Medulla oblongata (tissue), 1 donor: ENCODE measurements at regions not wholly inside any gene's neighbourhood (a gene's known extent, or its start where the extent isn't known, plus 50 kb on each side); places are given as distances from the start of the nearest gene placed in this dataset.
"Not testable (repeated sequence)": the region's sequence is repeated elsewhere in the genome, so short reads cannot be mapped to it uniquely, and the experiment has no call there.

Source experiments
- DNase-seq: peaks from one replicate; pipeline ENCODE4 v3.0.0-alpha.2; 2015; ENCODE audit errors: extremely low spot score

DNA sequence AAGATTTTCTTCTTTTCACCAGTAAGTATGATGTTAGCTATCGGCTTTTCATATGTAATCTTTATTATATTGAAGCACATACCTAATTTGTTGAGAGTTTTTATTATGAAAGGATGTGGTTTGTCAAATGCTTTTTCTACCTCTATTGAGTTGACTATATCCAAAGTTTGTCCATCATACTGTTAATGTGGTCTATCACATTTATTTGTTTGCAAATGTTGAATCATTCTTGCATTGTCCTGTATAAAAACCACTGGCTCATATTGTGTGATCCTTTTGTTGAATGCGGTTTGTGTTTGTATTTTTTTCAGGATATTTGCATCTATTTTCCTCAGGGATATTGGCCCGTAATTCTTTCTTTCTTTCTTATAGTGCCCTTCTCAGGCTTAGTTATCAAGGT lies 675.5 kb downstream of the NUP35 start:
- DNase-seq = no peak

DNA sequence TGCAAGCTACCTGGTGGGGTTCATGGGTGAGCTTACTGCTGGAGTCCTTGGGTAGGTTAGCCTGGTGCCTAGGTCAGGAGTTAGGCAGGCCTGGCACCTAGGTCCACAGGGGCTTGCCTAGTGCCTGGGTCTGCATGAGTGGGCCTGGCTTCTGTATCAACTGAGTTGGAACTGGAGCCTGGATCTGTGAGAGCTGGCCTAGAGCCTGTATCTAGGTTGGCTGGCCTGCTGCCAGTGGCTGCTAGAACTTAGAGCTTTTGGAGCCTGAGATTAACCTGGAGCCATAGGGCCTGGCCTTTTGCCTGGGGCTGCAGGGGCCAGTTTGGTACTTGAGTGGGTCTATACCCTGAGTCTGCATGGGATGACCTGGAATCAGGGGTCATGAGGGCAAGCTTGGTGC lies 679.4 kb downstream of the NUP35 start:
- DNase-seq = no peak

DNA sequence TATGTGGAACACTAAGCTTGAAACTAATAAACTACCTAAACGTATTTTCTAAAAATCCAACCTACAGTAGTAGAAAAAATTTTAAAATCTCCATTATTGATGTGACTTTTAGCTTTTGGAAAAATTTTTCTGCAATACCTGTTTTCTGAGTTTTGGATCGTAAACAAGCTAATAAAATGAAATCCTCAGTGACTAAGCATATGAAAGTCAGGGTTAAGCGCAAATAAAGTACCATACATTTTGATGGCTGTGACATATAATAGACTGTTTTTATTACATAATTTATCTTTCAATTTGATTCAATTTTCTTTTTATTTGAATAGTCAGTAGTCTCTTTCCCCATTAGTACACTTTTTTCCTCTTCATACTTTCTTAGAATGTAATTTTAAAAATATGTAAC lies 683.6 kb downstream of the NUP35 start:
- DNase-seq = no peak

DNA sequence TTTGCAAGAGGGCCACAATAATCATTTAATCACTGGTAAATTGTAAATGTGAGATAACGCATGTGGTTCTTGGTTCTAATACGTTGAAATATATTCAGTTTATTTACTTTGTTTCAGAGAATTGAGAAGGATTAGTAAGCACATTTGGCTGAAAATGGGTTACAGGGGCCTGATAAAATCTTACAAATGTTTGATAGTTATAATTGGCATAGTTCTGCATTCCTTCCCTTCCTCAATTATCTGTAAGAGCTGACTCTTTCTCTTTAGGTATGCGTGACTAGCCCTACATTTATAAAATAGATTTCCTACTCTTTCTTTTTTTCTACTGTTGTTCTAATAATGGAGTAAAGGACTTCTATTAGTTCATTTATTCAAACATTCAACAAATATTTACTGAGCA lies 685.2 kb downstream of the NUP35 start:
- no peak for DNase-seq

DNA sequence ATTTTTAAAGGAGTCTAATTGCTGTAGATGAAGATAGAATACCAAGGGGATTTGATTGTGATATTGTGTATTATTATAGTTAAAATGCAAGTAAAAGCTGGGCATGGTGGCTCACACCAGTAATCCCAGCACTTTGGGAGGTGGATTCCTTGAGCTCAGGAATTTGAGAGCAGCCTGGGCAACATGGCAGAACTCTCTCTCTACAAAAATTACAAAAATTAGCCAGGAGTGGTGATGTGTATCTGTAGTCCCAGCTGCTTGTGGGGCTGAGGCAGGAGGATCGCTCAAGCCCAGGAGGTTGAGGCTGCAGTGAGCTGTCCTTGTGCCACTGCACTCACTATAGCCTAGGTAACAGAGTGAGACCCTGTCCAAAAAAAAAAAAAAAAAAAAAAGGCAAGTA lies 687.0 kb downstream of the NUP35 start:
- no peak for DNase-seq

DNA sequence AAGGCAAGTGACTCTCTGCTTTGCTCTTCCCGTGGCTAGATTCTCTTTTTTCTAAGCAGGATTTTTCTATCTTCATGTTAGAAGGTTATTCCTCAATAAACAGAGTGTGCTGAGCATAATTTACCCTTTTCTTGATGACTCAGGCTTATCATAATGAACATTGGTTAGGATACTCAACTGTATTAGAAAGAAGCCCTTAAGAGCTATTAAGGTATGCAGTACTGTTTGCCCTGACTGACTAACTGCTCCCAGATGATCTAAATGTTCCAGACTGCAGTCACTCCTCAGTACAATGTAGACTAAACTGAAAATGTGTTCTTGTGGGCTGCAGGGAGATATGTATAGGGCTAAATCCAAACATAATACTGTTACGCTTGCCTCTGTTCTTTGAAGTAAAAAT lies 687.8 kb downstream of the NUP35 start:
- DNase-seq = no peak

DNA sequence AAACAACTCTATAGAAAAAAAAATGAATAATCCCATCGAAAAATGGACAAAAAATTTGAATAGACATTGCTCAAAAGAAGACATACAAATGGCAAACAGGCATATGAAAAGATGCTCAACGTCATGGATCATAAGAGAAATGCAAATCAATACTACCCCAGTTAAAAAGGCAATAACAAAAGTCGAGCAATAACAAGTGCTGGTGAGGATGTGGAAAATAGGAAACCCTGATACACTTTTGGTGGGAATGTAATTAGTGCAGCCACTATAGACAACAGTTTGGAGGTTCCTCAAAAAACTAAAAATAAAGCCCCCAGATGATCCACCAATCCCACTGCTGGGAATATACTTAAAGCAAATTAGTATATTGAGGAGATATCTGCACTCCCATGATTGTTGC lies 701.5 kb downstream of the NUP35 start:
- DNase-seq = no peak

DNA sequence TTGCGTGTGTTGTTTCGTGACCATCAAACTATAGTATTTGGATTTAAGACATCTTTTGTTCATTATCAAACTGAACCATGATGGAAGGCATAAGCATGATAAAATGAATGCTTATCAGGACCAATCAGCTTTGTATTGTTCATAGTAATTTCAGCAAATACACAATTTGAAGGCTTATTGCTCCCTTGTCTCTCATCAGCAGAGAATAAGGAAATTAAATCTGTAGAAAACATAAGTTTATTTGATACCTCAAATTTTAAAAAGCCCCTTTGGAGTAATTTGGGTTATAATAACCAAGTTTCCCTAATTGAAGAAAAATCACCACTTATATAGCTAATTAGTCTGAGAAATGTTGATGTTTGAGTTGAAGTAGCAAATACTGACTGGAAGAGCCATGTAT lies 705.7 kb downstream of the NUP35 start:
- no peak for DNase-seq

DNA sequence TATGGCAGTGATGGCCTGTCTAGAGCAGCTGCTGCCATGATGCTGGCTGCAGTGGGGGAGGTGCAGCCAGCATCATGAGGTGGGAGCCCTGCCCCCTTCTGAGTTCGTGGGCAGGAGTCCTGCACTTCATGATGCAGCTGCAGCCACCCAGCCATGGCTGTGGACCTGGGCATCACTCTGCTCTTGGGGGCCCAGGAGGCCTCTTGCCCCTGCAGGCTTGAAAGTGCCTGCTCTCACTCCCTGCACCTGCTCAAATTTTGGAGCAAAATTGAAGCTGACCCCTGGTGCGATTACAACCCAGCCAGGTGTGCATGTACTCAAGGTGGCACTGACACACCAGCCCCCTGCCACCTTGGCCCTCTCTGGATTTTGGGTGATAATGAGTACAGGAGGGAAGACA lies 712.9 kb downstream of the NUP35 start:
- no peak for DNase-seq

DNA sequence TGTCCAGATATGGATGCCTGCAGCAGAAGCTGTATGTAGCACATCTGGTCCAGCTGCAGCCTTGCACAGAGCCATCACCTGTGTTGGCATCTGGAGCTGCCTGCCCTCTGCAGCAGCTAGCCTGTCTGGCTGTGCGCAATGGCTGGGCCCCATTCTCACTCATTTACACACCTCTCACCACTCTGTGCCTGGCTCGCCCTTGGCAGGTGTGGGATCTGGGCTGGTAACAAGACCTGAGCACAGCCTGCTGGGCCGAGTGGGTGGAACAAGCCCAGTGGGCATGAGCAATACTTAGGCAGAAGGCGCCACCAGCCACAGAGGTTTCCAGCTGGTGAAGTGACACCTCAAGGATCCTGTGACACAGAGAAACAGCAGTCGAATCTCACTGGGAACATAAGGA lies 714.1 kb downstream of the NUP35 start:
- no peak for DNase-seq

DNA sequence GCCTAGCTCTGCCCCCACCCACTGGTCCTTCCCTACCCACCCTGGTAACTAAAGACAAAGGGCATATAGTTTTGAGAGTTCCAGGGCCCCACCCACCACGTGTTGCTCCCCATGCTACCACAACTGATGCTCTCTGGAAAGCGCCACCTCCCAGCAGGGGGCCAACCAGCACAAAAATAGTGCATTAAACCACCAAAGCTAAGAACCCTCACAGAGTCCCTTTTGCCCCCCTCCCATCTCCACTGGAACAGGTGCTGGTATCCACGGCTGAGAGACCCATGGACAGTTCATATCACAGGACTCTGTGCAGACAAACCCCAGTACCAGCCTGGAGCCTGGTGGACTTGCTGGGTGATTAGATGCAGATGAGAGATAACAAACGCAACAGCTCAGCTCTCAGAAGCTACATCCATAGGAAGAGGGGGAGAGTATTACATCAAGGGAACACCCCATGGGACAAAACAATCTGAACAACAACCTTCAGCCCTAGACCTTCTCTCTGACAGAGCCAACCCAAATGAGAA lies 715.9 kb downstream of the NUP35 start:
- DNase-seq = no peak

DNA sequence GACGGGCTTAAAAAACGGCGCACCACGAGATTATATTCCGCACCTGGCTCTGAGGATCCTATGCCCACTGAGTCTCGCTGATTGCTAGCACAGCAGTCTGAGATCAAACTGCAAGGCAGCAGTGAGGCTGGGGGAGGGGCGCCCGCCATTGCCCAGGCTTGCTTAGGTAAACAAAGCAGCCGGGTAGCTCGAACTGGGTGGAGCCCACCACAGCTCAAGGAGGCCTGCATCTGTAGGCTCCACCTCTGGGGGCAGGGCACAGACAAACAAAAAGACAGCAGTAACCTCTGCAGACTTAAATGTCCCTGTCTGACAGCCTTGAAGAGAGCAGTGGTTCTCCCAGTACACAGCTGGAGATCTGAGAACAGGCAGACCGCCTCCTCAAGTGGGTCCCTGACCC lies 725.6 kb downstream of the NUP35 start:
- not testable (repeated sequence) for DNase-seq

DNA sequence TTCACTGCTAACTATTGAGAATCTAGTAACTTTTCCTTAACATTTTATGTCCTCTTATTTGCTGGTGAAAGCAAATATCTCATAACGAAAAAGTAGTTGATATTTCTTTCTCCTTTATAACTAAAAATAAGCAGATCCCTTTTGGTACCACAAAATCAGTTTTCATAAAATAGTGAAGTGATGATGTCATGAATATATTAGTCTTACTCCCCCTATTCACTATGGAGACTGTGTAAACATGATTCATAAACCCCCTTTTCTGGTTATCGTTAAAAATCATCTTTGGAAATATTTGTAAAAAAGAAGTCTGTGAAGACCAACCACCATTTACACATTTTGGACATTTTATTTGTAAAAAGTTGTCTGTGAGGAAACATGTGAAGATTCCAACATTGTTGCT lies 734.9 kb downstream of the NUP35 start:
- DNase-seq = no peak

DNA sequence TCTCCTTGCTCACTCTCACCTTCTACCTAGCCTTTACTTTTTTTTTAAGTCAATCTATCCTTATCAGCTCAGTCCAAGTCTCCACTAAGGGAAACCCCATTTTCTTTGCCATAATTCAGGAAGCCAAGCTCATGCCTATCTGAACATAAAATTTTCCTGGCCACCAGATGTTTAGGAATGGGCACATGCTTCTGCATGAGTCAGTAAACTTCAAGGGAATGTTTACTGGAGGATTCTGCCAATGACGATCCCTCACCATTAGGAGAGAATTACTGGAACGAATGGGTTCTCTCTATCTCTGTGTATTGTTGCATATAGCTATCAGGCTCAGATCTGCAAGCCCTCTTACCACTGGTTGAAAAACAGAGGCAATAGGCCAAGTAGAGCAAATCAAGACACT lies 731.7 kb upstream of the ZNF804A start:
- DNase-seq = no peak

DNA sequence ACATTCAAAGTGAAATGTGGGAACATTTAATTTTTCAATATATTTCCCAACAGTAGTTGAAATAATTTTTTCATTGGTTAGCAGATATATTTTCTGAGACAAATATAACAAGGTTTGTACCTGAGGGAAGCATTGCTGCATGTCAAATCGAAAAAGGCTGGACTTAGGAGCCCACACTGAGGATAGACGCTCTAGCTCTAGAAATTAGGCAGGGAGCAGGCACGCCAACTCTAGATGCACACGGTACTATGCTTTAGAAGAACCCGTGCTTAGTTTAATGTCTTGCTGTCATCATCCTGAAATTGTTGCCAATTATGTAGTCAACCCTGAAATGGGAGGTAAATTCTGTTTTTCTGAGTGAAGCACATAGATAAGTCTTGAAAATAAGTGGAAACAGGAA lies 731.1 kb upstream of the ZNF804A start:
- DNase-seq = no peak

DNA sequence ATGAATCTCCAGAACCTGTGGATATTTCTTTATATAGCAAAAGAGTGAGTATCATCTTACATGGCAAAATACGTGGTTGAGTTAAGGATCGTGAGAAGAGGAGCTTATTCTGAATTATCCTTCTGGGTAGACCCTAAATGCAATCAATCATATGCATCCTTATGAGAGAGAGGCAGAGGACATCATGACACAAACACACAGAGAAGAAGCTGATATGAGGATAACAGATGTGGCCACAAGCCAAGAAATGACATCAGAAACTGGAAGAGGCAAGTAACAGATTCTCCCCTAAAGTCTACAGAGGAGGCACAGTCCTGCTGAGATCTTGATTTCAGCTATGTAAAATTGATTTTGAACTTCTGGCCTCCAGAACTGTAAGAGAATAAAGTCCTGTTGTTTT lies 730.2 kb upstream of the ZNF804A start:
- no peak for DNase-seq

DNA sequence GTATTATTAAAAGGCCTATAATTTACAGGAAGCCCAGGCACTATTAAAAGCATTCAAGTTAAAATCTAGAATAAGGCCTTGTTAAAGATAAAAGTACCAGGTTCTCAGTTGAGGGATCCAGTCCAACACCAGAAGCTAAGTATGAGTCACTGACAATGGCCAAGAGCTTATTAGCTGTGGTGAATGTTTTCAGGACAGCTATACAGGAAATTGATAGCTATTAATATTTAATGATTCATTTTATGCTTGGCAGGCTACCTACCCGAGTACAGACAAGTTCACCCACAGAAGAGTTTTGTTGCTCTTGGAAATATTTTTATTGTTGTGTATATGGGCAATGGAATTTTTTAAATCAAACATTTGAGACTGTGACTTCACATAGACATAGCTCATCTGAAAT lies 729.6 kb upstream of the ZNF804A start:
- no peak for DNase-seq

DNA sequence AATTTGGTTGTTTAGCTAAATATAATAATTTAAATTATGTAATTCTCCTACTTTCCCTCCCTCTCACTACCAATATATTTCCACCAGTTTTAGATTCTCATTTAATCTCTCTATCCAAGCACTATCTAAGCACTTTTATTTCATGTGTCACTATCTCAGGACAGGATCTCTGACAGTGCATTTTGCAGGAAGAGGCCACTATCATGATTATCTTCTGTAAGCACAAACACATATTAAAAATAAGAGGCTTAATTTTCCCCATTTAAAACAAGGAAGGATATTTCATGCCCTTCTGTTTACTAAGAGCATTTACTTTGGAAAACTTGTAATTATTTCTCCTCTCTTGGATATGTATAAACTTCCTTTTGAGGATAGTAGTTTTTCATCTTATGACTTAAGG lies 726.2 kb upstream of the ZNF804A start:
- no peak for DNase-seq

DNA sequence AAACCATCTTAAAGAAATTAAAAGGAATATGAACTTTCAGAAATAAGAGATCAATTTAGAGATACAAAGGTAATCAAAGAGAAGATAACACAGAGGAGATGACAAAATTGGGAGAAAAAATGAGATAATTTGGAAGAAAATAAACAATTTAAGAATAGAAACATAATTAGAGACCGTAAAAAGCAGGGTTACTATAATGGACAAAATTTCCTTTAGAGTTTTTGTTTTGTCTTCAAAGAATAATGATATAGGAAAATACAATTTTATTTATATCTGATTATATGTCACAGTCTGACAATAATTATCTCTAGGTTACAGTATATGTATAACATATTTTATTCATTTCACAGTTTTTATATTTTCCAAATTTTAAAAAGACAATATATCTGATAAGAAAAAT lies 716.4 kb upstream of the ZNF804A start:
- DNase-seq = no peak

DNA sequence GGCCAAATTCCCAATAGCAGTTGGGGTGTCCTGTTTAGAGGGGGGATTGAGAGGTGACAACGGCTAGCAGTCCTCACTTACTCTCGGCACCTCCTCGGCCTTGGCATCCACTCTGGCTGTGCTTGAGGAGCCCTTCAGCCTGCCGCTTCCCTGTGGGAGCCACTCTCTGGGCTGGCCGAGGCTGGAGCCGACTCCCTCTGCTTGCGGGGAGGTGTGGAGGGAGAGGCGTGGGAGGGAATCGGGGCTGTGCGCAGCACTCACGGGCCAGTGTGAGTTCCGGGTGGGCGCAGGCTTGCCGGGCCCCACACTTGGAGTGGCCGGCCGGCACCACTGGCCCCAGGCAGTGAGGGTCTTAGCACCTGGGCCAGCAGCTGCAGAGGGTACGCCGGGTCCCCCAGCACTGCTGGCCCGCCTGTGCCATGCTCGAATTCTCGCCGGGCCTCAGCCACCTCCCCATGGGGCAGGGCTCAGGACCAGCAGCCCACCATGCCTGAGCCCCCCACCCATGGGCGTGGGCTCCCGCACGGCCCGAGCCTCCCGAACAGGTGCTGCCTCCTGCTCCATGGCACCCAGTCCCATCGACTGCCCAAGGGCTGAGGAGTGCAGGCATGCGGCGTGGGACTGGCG lies 705.9 kb upstream of the ZNF804A start:
- no peak for DNase-seq

DNA sequence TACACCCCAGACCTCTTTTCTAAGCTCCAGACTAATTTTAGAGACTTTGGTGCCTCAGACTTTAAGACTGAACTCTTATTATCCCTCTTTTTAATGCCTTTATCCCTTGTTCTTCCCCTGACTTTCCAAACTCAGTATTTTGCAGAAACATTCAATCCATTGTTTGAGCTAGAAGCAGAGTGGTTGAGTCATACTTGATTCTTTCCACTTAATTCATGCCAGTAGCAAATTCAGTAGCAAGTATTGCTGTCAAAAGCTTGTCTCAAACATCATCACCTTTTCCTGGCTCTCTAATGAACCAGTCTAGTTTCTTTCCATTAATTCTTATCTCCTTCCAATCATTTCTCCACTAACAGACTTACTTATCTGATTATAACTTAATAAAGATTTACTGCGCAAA lies 699.7 kb upstream of the ZNF804A start:
- DNase-seq = peak; percentile 12

DNA sequence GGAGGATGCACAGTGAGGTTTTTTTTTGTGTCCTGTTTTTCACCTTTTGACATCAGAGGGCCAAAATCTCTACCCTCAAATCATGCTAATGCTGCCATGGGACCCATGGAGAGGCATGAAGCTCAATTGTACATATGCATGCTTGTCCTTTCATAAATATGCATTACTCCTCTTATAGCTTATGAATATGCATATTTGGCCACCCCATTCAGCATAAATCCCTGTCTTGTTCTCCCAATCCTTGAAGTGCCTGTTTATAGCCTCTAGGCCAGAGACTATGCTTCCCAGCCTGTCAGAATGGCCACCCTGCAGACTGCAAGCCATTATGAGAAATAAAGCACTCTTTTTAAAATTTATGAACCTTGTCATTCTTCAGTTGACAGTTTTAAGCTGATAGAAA lies 696.4 kb upstream of the ZNF804A start:
- DNase-seq = no peak

DNA sequence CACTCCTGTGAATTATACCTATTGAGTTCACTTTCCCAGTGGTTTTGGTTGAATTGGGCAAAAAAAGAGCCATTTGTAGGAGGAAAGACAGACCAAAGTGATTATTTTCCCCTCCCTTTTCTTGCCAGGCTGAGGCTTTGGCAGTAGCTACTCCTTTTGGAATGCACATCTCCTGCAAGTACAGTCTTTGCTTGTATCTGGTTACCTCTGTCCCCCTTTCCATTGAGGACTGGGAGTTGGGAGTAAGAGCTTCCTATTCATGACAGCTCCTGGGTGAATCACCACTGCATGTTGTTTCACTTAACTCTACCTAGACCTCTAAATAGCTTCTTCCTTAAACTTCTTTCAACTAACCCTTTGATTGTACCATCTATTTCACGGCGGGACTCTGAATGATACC lies 695.3 kb upstream of the ZNF804A start:
- DNase-seq = no peak

DNA sequence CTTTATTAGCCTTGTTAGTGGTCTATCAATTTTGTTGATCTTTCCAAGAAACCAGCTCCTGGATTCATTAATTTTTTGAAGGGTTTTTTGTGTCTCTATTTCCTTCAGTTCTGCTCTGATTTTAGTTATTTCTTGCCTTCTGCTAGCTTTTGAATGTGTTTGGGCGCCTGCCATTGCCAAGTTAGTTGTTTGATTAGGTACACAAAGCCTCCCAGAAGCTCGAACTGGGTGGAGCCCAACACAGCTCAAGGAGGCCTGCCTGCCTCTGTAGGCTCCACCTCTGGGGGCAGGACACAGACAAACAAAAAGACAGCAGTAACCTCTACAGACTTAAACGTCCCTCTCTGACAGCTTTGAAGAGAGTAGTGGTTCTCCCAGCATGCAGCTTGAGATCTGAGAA lies 682.3 kb upstream of the ZNF804A start:
- not testable (repeated sequence) for DNase-seq
